HAP-1 (cell line): ENCODE measurements at regions not wholly inside any gene's neighbourhood (a gene's known extent, or its start where the extent isn't known, plus 50 kb on each side); places are given as distances from the start of the nearest gene placed in this dataset.
"Not testable (repeated sequence)": the region's sequence is repeated elsewhere in the genome, so short reads cannot be mapped to it uniquely, and the experiment has no call there.

Experiments
- DNase-seq, 2 experiments: peaks; one replicate each; pipeline ENCODE4 v3.0.0-alpha.2; 2016 to 2020; ENCODE audit warnings: low spot score in 2 of 2
- H3K27me3 ChIP-seq: fragments of 250-450 bp; sonication (Bioruptor Pico); 2 replicates; pipeline ENCODE4 v1.5.1; 2020; ENCODE audit warnings: low read depth, mild to moderate bottlenecking, moderate library complexity
- H3K36me3 ChIP-seq: fragments of 250-450 bp; sonication (Bioruptor Pico); replicated peaks from 2 replicates; pipeline ENCODE4 v1.5.1; 2020; ENCODE audit warnings: mild to moderate bottlenecking
- H3K4me1 ChIP-seq: fragments of 250-450 bp; sonication (Bioruptor Pico); 2 replicates; pipeline ENCODE4 v1.5.1; 2020; ENCODE audit warnings: mild to moderate bottlenecking
- H3K4me3 ChIP-seq: fragments of 250-450 bp; sonication (Bioruptor Pico); 2 replicates; pipeline ENCODE4 v1.5.1; 2020; ENCODE audit warnings: mild to moderate bottlenecking, moderate library complexity
- H3K9me3 ChIP-seq: fragments of 250-450 bp; sonication (Bioruptor Pico); 2 replicates; pipeline ENCODE4 v1.5.1; 2020; ENCODE audit warnings: mild to moderate bottlenecking, moderate library complexity
- in situ Hi-C: fragments of 300-500 bp; cut with MboI; formaldehyde crosslinking; loops from 3 replicates; pipeline ENCODE4 v1.14.3; 2020; ENCODE audit warnings: low sequenced_read_pairs, inconsistent platforms, mixed read lengths

DNA sequence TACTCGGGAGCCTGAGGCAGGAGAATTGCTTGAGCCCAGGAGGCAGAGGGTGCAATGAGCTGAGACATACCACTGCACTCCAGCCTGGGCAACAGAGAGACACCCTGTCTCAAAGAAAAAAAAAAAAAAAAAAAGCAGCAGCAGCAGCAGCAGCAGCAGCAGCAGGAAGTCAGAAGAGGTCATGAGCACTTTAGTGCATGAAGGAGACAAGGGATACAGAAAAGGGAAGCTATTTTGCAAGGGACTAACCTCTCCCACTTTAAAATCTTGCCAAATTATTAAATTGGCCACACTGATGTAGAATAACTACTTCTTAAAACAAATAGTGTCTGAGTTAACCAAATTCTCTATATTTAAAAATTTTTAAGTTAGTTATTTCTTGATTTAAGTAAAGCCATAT, 113.4 kb upstream of the PDE1A start:
- no peaks in the 10 kb centered on the region for H3K36me3 ChIP-seq
- DNase-seq: no peak
- no peak overlapping the region for H3K4me3 ChIP-seq
- in situ Hi-C loops: no loop called here
- 0 out of 2 replicates have a peak, but pooled peaks cover 2% of the 10 kb centered on the region for H3K4me1 ChIP-seq
- H3K9me3 ChIP-seq: no peaks in the 10 kb centered on the region
- no peaks in the 10 kb centered on the region for H3K27me3 ChIP-seq

DNA sequence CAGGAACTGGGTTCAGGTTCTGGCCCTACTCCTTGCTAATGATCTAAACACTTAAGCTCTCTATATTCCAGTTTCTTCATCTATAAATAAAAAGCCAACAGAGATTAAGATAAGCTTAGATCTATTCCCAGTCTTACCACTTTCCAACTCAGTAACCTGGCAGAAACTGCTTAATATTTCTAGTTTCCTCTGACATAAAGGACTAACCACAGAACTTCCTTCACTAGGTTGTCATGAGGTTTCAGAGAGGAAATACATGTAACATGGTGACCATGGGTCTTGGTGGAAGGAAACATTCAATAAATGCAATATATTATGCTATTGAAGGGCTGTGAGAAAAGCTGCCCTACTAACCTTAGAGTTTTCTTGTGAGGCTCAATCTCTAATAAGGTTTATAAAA, 114.4 kb upstream of the PDE1A start:
- Histone ChIP-seq H3K9me3 (no peaks in the 10 kb centered on the region), H3K4me1 (0 out of 2 replicates have a peak, but pooled peaks cover 2% of the 10 kb centered on the region), H3K27me3 (peaks cover 3% of the 10 kb centered on the region; the same call in 1 of the 2 replicates), H3K36me3 (no peaks in the 10 kb centered on the region), H3K4me3 (no peak overlapping the region)
- in situ Hi-C loops: no loop called here
- DNase-seq: no peak

GRCh38 chr2:182542501-182543258, 115.8 kb upstream of the PDE1A start:
- Histone ChIP-seq H3K36me3 (no peaks in the 10 kb centered on the region), H3K9me3 (no peaks in the 10 kb centered on the region), H3K4me3 (no peak overlapping the region), H3K27me3 (peaks cover 3% of the 10 kb centered on the region; the same call in 1 of the 2 replicates), H3K4me1 (0 out of 2 replicates have a peak, but pooled peaks cover 2% of the 10 kb centered on the region)
- DNase-seq: no peak
- in situ Hi-C loops: no loop called here

DNA sequence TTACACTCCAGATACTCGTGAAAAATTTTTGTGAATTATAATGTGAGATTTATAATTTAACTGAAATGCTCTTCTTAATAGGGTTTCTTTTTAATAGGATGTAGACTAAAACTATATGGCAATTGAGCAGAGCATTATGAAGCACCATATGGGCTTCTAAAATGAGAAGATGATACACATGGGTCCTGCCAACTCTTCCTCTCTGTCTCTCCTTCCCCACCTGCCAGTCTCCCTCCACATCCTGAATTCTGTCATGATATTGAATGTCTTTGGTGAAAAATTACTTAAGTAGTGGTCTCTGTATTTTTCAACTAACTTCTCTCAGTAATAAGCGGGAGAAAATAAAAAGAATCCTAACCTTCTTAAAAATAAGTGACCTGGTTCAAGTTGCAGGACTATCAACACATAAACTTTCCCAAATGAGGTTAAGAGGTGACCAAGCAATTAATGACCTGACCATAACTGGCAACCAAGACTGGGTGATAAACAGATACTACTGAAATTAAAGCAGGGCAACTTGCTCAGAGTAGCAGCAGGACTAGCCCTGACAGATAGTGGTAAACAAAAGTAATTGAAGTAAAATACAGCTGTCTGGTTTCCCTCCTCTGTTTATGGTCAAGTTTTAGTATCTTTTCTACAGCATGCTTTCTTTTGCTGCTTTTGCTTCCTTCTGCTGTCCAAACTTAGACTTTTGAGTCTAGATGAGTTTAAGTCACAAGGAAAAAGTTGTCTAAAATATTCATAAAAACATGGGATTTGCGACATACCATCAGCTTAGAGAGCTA, 117.1 kb upstream of the PDE1A start:
- 0 out of 2 replicates have a peak, but pooled peaks cover 2% of the 10 kb centered on the region for H3K4me1 ChIP-seq
- H3K4me3 ChIP-seq: no peak overlapping the region
- no peak for DNase-seq
- in situ Hi-C loops: no loop called here
- H3K36me3 ChIP-seq: no peaks in the 10 kb centered on the region
- peaks cover 3% of the 10 kb centered on the region; the same call in 1 of the 2 replicates for H3K27me3 ChIP-seq
- H3K9me3 ChIP-seq: no peaks in the 10 kb centered on the region

- Histone ChIP-seq H3K36me3 (no peaks in the 10 kb centered on the region), H3K4me3 (no peak overlapping the region), H3K9me3 (no peaks in the 10 kb centered on the region), H3K4me1 (no peaks in the 10 kb centered on the region), H3K27me3 (peaks cover 3% of the 10 kb centered on the region; the same call in 1 of the 2 replicates)
- no peak for DNase-seq
- in situ Hi-C loops: no loop called here
Observed at GRCh38 chr2:182545420-182546167, 118.8 kb upstream of the PDE1A start.

DNA sequence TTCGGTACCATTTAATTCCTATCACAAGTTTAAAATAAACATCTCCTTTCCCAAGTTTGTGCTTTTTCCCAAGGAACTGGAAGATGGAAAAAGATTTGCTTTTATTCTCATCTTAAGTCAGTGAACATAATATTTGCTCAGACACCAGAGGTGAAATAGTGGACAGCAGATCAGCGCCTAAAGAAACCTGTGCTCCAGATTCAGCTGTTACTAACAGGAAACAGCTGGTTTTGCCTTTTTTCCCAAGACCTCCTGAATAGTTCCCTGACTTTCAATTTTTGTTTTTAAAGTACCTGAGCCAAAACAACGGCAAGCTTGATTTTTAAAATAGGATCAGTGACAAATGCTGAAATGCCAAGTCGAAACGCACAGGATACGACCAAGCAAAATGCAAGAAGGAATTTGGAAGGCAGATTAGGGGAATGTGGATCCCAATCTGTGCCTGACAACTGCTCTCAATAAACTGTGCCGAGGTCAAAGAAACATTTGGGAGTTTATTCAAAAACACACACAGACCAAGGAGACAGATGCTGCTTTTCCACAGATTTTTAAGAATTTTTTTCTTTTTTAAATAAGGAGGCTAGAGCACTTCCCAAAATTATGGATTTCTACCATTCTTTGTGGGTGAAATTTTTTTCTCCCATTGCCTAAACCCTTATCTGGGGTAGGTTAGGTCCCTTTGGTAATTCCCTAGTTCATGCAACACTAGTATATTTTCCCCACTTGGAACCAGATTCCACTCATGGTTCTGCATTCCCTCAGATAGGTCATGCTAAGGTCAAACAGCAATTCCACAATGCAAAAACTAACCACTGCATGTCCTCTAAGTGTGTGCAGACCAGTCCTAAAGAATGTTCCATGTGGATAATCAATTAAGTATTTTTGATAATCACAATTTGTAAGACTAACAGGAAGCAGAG, 121.5 kb upstream of the PDE1A start:
- H3K9me3 ChIP-seq: no peaks in the 10 kb centered on the region
- peaks cover 3% of the 10 kb centered on the region; the same call in 1 of the 2 replicates for H3K27me3 ChIP-seq
- in situ Hi-C loops: no loop called here
- no peak overlapping the region for H3K4me3 ChIP-seq
- no peaks in the 10 kb centered on the region for H3K4me1 ChIP-seq
- no peaks in the 10 kb centered on the region for H3K36me3 ChIP-seq
- DNase-seq: no peak

DNA sequence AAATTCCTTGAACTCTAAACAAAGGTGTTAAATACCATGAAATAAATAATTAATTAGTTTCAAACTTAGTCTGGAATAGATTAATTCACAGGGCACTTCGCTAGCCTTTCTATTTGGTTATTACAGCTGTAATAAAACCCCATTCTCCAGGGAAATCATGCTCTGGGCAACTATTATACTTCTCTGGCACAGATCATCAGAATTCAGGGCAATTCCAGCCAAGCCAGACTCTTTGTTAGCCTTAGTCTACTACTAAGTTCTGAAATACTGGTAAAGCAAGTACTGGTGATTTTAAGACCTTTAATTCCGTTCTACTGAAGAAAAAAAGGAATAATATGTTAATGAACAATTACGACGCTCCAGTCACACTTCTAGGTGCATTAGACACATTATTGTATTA, 123.4 kb upstream of the PDE1A start:
- in situ Hi-C loops: no loop called here
- H3K4me1 ChIP-seq: no peaks in the 10 kb centered on the region
- no peak overlapping the region for H3K4me3 ChIP-seq
- H3K9me3 ChIP-seq: no peaks in the 10 kb centered on the region
- H3K27me3 ChIP-seq: peaks cover 3% of the 10 kb centered on the region; the same call in 1 of the 2 replicates
- DNase-seq: no peak
- H3K36me3 ChIP-seq: no peaks in the 10 kb centered on the region

GRCh38 chr2:182552232-182552631, 125.4 kb upstream of the PDE1A start:
- H3K36me3 ChIP-seq, DNase-seq, H3K9me3 ChIP-seq, H3K4me1 ChIP-seq, in situ Hi-C loops, H3K4me3 ChIP-seq, H3K27me3 ChIP-seq: not testable (repeated sequence)

- H3K4me3 ChIP-seq, H3K27me3 ChIP-seq, H3K4me1 ChIP-seq, H3K36me3 ChIP-seq, H3K9me3 ChIP-seq, DNase-seq, in situ Hi-C loops: not testable (repeated sequence)
Observed at GRCh38 chr2:182552785-182553184, 125.9 kb upstream of the PDE1A start.

GRCh38 chr2:182553483-182553882, 126.6 kb upstream of the PDE1A start:
- no peak for DNase-seq
- Histone ChIP-seq H3K36me3 (no peaks in the 10 kb centered on the region), H3K4me1 (no peaks in the 10 kb centered on the region), H3K4me3 (no peak overlapping the region), H3K27me3 (no peaks in the 10 kb centered on the region; the same call in 1 of the 2 replicates), H3K9me3 (no peaks in the 10 kb centered on the region)
- in situ Hi-C loops: no loop called here

DNA sequence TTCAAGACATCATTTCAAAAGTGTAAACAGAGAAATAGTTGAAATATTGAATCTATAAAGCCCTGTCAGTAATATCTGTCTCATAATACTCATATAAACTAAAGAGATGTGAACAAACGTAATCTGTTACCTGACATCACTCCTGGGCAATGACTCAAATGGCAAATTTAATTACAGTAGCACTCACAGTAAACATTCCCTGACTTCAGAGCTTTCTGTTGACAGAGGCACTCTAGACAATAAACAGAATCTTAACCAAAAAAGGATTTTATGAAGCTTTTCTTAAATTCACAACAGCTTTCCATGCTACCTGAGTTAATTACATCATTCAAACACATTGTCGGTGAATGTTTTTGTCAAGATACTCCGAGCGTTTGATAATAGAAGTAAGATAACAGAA, 128.1 kb upstream of the PDE1A start:
- H3K36me3 ChIP-seq: no peaks in the 10 kb centered on the region
- H3K9me3 ChIP-seq: no peaks in the 10 kb centered on the region
- H3K4me3 ChIP-seq: no peak overlapping the region
- 0 out of 2 replicates have a peak, but pooled peaks cover 4% of the 10 kb centered on the region for H3K4me1 ChIP-seq
- H3K27me3 ChIP-seq: peaks cover 2% of the 10 kb centered on the region; the same call in 1 of the 2 replicates
- in situ Hi-C loops: no loop called here
- no peak for DNase-seq

GRCh38 chr2:182558564-182558963, 131.7 kb upstream of the PDE1A start:
- Histone ChIP-seq H3K4me3 (no peak overlapping the region), H3K9me3 (no peaks in the 10 kb centered on the region), H3K4me1 (0 out of 2 replicates have a peak, but pooled peaks cover 4% of the 10 kb centered on the region), H3K36me3 (no peaks in the 10 kb centered on the region), H3K27me3 (peaks cover 2% of the 10 kb centered on the region; the same call in 1 of the 2 replicates)
- DNase-seq: no peak
- in situ Hi-C loops: no loop called here

GRCh38 chr2:182559623-182560022, 132.8 kb upstream of the PDE1A start:
- in situ Hi-C loops: no loop called here
- Histone ChIP-seq H3K36me3 (no peaks in the 10 kb centered on the region), H3K27me3 (peaks cover 2% of the 10 kb centered on the region; the same call in 1 of the 2 replicates), H3K4me3 (no peak overlapping the region), H3K9me3 (no peaks in the 10 kb centered on the region), H3K4me1 (0 out of 2 replicates have a peak, but pooled peaks cover 4% of the 10 kb centered on the region)
- DNase-seq: no peak
